ENCODE measurements at regions not wholly inside any gene's neighbourhood (a gene's known extent, or its start where the extent isn't known, plus 50 kb on each side); places are given as distances from the start of the nearest gene placed in this dataset.
A peak's percentile ranks its signal among the peaks of the same experiment; 100 is the strongest.

DNA sequence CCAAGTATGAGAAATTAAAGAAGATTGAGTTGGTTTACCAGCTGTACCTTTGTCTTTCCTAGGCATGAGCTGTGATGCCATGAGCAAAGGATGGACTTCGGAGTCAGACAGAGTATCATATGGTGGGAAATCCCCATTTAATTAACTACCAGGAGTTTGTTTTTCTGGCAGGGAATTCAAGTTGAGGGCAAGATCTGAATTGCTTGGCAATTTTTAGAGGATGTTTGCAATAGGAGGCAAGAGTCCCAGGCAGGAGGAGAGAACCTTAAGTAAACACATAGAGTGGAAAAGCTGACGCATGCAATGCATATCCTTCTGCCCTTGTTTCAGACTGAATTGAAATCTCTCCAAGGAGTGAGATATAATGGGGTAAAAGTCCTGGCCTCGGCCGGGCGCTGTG is 569.7 kb upstream of the MDFIC2 start:
- Histone ChIP-seq H3K4me2 (0 out of 3 replicates have a peak overlapping the region, but pooled peaks have one; percentile 28), H3K4me1 (peaks cover 11% of the 10 kb centered on the region; the same call in 2 of the 3 replicates), H3K9me3 (peaks cover 3% of the 10 kb centered on the region; the same call in 1 of the 3 replicates), H3K27ac (peak overlapping the region; percentile 34 to 40; a peak in 4 of 6 replicates), H3K4me3 (no peak overlapping the region)
- DNase-seq (ENCODE audit: low read depth in 1 of 2, low spot score in 1 of 2) (peak; percentile 7 to 70), FAIRE-seq (no peak), ATAC-seq (peak; percentile 64 to 74; a peak in 5 of 6 replicates)
- POLR2A ChIA-PET, result no interaction called here
- no peak for TF ChIP-seq FOSL2 (IDR thresholded peaks at IDR 0.05)
- TF ChIP-seq FOSL2 (CRISPR knock-in tag; IDR thresholded peaks at IDR 0.05), result 0 out of 2 replicates have a peak, but pooled peaks have one; percentile 30
- no peak for TF ChIP-seq CHD2 (IDR thresholded peaks at IDR 0.05; ENCODE audit: low read length, partially characterized antibody)
- no peak for TF ChIP-seq EHMT2 (IDR thresholded peaks at IDR 0.05; ENCODE audit: low read depth)
- no peak for TF ChIP-seq BHLHE40 (IDR thresholded peaks at IDR 0.05; ENCODE audit: low read depth, low read length)
- no peak for TF ChIP-seq TP53 (CRISPR knock-in tag; IDR thresholded peaks at IDR 0.05)
- TF ChIP-seq SMC3 (IDR thresholded peaks at IDR 0.05), result no peak
- TF ChIP-seq JUN (IDR thresholded peaks at IDR 0.05), result 0 out of 5 replicates have a peak, but pooled peaks of 1 of the 2 experiments have one; percentile 26
- peak; percentile 58 for TF ChIP-seq MAFK (IDR thresholded peaks at IDR 0.05; ENCODE audit: partially characterized antibody)
- no peak for TF ChIP-seq MAZ (IDR thresholded peaks at IDR 0.05; ENCODE audit: borderline replicate concordance, low read depth, low read length)
- TF ChIP-seq EP300 (IDR thresholded peaks at IDR 0.05), result 0 out of 5 replicates have a peak, but pooled peaks have one; percentile 23 to 36
- 11% methylated on average over 5 of the region's 5 CpGs for WGBS (ENCODE audit: missing lambda C conversion rate)
- CTCF ChIA-PET, result no interaction called here

DNA sequence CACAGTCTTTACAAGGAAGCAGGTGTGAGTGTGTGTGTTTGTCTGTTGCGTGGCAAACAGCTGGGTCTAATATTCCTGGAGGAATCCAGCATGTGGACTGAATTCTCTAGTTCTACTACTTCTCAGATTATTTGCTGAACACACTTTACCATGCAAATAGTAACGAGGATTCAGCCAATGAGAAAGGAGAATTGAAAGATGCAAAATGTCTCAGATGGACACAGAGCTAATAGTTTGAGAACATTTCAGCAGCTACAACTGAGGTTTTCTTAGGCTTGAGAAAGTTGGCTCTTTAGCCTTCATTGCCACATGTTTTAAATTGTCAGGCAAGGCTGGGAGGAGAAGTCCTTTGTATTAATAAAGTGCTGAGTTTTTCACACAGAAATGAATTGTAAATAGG is 568.0 kb upstream of the MDFIC2 start:
- ChIA-PET POLR2A (no interaction called here), CTCF (interaction anchor here (0.9 kb wide), 1 partner anchor 8 kb away, joined by 3 read pairs; no protein-coding TSS in a partner anchor)
- DNase-seq (ENCODE audit: low read depth in 1 of 2, low spot score in 1 of 2) (no peak), ATAC-seq (no peak), FAIRE-seq (no peak)
- Histone ChIP-seq H3K4me2 (no peak overlapping the region), H3K27ac (no peak overlapping the region), H3K4me3 (no peak overlapping the region), H3K4me1 (peaks cover 11% of the 10 kb centered on the region; the same call in 2 of the 3 replicates), H3K9me3 (peaks cover 3% of the 10 kb centered on the region; the same call in 1 of the 3 replicates)
- 61% methylated on average over 2 of the region's 2 CpGs for WGBS (ENCODE audit: missing lambda C conversion rate)
- TF ChIP-seq EHMT2 (IDR thresholded peaks at IDR 0.05; ENCODE audit: low read depth), result no peak
- no peak for TF ChIP-seq RFX5 (IDR thresholded peaks at IDR 0.05)
- TF ChIP-seq, protein P1, sequence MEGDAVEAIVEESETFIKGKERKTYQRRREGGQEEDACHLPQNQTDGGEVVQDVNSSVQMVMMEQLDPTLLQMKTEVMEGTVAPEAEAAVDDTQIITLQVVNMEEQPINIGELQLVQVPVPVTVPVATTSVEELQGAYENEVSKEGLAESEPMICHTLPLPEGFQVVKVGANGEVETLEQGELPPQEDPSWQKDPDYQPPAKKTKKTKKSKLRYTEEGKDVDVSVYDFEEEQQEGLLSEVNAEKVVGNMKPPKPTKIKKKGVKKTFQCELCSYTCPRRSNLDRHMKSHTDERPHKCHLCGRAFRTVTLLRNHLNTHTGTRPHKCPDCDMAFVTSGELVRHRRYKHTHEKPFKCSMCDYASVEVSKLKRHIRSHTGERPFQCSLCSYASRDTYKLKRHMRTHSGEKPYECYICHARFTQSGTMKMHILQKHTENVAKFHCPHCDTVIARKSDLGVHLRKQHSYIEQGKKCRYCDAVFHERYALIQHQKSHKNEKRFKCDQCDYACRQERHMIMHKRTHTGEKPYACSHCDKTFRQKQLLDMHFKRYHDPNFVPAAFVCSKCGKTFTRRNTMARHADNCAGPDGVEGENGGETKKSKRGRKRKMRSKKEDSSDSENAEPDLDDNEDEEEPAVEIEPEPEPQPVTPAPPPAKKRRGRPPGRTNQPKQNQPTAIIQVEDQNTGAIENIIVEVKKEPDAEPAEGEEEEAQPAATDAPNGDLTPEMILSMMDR (IDR thresholded peaks at IDR 0.05), result no peak
- no peak for TF ChIP-seq MAZ (IDR thresholded peaks at IDR 0.05; ENCODE audit: borderline replicate concordance, low read depth, low read length)
- TF ChIP-seq RARB (CRISPR knock-in tag; IDR thresholded peaks at IDR 0.05), result no peak
- TF ChIP-seq HEYL (CRISPR knock-in tag; IDR thresholded peaks at IDR 0.05), result no peak
- TF ChIP-seq GATA3 (IDR thresholded peaks at IDR 0.05; ENCODE audit: borderline replicate concordance), result no peak
- no peak for TF ChIP-seq HES2 (IDR thresholded peaks at IDR 0.05)
- no peak for TF ChIP-seq PBX3 (IDR thresholded peaks at IDR 0.05)
- TF ChIP-seq JUNB (IDR thresholded peaks at IDR 0.05), result no peak
- TF ChIP-seq NR3C1 (IDR thresholded peaks at IDR 0.05), result no peak
- TF ChIP-seq, protein P2, sequence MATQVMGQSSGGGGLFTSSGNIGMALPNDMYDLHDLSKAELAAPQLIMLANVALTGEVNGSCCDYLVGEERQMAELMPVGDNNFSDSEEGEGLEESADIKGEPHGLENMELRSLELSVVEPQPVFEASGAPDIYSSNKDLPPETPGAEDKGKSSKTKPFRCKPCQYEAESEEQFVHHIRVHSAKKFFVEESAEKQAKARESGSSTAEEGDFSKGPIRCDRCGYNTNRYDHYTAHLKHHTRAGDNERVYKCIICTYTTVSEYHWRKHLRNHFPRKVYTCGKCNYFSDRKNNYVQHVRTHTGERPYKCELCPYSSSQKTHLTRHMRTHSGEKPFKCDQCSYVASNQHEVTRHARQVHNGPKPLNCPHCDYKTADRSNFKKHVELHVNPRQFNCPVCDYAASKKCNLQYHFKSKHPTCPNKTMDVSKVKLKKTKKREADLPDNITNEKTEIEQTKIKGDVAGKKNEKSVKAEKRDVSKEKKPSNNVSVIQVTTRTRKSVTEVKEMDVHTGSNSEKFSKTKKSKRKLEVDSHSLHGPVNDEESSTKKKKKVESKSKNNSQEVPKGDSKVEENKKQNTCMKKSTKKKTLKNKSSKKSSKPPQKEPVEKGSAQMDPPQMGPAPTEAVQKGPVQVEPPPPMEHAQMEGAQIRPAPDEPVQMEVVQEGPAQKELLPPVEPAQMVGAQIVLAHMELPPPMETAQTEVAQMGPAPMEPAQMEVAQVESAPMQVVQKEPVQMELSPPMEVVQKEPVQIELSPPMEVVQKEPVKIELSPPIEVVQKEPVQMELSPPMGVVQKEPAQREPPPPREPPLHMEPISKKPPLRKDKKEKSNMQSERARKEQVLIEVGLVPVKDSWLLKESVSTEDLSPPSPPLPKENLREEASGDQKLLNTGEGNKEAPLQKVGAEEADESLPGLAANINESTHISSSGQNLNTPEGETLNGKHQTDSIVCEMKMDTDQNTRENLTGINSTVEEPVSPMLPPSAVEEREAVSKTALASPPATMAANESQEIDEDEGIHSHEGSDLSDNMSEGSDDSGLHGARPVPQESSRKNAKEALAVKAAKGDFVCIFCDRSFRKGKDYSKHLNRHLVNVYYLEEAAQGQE (IDR thresholded peaks at IDR 0.05), result no peak
- TF ChIP-seq EHF (CRISPR knock-in tag; IDR thresholded peaks at IDR 0.05), result no peak
- TF ChIP-seq NFE2L2 (conservative IDR thresholded peaks at IDR 0.05; ENCODE audit: low read length), result no peak
- TF ChIP-seq HOXB5 (CRISPR knock-in tag; IDR thresholded peaks at IDR 0.05), result no peak
- no peak for TF ChIP-seq ZNF302 (CRISPR knock-in tag; IDR thresholded peaks at IDR 0.05)

All from A549 (cell line).